ENCODE measurements at regions not wholly inside any gene's neighbourhood (a gene's known extent, or its start where the extent isn't known, plus 50 kb on each side); places are given as distances from the start of the nearest gene placed in this dataset.

- TF ChIP-seq, protein P1, sequence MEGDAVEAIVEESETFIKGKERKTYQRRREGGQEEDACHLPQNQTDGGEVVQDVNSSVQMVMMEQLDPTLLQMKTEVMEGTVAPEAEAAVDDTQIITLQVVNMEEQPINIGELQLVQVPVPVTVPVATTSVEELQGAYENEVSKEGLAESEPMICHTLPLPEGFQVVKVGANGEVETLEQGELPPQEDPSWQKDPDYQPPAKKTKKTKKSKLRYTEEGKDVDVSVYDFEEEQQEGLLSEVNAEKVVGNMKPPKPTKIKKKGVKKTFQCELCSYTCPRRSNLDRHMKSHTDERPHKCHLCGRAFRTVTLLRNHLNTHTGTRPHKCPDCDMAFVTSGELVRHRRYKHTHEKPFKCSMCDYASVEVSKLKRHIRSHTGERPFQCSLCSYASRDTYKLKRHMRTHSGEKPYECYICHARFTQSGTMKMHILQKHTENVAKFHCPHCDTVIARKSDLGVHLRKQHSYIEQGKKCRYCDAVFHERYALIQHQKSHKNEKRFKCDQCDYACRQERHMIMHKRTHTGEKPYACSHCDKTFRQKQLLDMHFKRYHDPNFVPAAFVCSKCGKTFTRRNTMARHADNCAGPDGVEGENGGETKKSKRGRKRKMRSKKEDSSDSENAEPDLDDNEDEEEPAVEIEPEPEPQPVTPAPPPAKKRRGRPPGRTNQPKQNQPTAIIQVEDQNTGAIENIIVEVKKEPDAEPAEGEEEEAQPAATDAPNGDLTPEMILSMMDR (IDR thresholded peaks at IDR 0.05; ENCODE audit: low read depth, low read length, missing input control): no peak
- no peak for TF ChIP-seq JUND (IDR thresholded peaks at IDR 0.05)
- TF ChIP-seq RAD21 (IDR thresholded peaks at IDR 0.05): no peak
- TF ChIP-seq, protein P2, sequence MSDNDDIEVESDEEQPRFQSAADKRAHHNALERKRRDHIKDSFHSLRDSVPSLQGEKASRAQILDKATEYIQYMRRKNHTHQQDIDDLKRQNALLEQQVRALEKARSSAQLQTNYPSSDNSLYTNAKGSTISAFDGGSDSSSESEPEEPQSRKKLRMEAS (IDR thresholded peaks at IDR 0.05): no peak
- TF ChIP-seq SP1 (IDR thresholded peaks at IDR 0.05): no peak
- no peak for TF ChIP-seq HNF4A (conservative IDR thresholded peaks at IDR 0.05)
- TF ChIP-seq TAF1 (conservative IDR thresholded peaks at IDR 0.05): no peak
- TF ChIP-seq REST (IDR thresholded peaks at IDR 0.05): no peak
- TF ChIP-seq, protein P3, sequence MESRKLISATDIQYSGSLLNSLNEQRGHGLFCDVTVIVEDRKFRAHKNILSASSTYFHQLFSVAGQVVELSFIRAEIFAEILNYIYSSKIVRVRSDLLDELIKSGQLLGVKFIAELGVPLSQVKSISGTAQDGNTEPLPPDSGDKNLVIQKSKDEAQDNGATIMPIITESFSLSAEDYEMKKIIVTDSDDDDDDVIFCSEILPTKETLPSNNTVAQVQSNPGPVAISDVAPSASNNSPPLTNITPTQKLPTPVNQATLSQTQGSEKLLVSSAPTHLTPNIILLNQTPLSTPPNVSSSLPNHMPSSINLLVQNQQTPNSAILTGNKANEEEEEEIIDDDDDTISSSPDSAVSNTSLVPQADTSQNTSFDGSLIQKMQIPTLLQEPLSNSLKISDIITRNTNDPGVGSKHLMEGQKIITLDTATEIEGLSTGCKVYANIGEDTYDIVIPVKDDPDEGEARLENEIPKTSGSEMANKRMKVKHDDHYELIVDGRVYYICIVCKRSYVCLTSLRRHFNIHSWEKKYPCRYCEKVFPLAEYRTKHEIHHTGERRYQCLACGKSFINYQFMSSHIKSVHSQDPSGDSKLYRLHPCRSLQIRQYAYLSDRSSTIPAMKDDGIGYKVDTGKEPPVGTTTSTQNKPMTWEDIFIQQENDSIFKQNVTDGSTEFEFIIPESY (IDR thresholded peaks at IDR 0.05): no peak
- TF ChIP-seq GABPA (IDR thresholded peaks at IDR 0.05 in 1 of 2, conservative IDR thresholded peaks at IDR 0.05 in 1 of 2): no peak
- TF ChIP-seq, protein P4, sequence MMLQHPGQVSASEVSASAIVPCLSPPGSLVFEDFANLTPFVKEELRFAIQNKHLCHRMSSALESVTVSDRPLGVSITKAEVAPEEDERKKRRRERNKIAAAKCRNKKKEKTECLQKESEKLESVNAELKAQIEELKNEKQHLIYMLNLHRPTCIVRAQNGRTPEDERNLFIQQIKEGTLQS (IDR thresholded peaks at IDR 0.05): no peak
- TF ChIP-seq EGR1 (IDR thresholded peaks at IDR 0.05; ENCODE audit: low read depth in 2 of 2): no peak
- TF ChIP-seq YY1 (IDR thresholded peaks at IDR 0.05): no peak
Observed at GRCh38 chr13:34474187-34474868, 467.7 kb upstream of the NBEA start.

Data from liver (tissue), 3 donors.